Naive thymus-derived CD4-positive, alpha-beta T cell (primary cell): ENCODE measurements at regions not wholly inside any gene's neighbourhood (a gene's known extent, or its start where the extent isn't known, plus 50 kb on each side); places are given as distances from the start of the nearest gene placed in this dataset.
"Not testable (repeated sequence)": the region's sequence is repeated elsewhere in the genome, so short reads cannot be mapped to it uniquely, and the experiment has no call there.

Source experiments
- ATAC-seq: fragments of 150-1000 bp; cut with Tn5 transposase; 2 replicates; pipeline ENCODE4 v1.10.0; 2021; ENCODE audit warnings: mild to moderate bottlenecking, moderate library complexity
- CTCF ChIA-PET: fragments of 350-600 bp; sonication (Branson Sonifier 250); formaldehyde crosslinking; loops from one replicate; lab custom pipeline; 2021; ENCODE audit warnings: antibody characterized with exemption; lab: Charles Lee
- POLR2A ChIA-PET: fragments of 350-600 bp; sonication (Branson Sonifier 250); formaldehyde crosslinking; loops from one replicate; lab custom pipeline; 2021; ENCODE audit warnings: antibody characterized with exemption, inconsistent platforms; lab: Charles Lee
- DNase-seq, 9 donors: peaks; one replicate each; pipeline versions ENCODE4 v3.0.0 to v3.0.0-alpha.2; 2020 to 2022; ENCODE audit warnings: mixed read lengths in 1 of 9
- H3K27ac ChIP-seq: one replicate; pipeline ENCODE4 v1.7.0; 2013; ENCODE audit warnings: mild to moderate bottlenecking, low read depth, low read length, moderate library complexity
- H3K27me3 ChIP-seq, 2 donors: one replicate each; pipeline ENCODE4 v1.7.0; 2013; ENCODE audit warnings: low read length in 2 of 2, mild to moderate bottlenecking in 2 of 2, moderate library complexity in 2 of 2; ENCODE audit not compliant: control insufficient read depth in 2 of 2, insufficient read depth in 2 of 2
- H3K36me3 ChIP-seq, 3 experiments: 1 replicate in 2 of 3; 2 replicates in 1 of 3; pipeline ENCODE4 v1.7.0; 2013; ENCODE audit warnings: low read length in 3 of 3, mild to moderate bottlenecking in 3 of 3, moderate library complexity in 1 of 3; ENCODE audit not compliant: insufficient read depth in 3 of 3, control insufficient read depth in 2 of 3
- H3K4me1 ChIP-seq, 2 donors: one replicate each; pipeline ENCODE4 v1.7.0; 2013; ENCODE audit warnings: low read length in 2 of 2, mild to moderate bottlenecking in 2 of 2, moderate library complexity in 1 of 2; ENCODE audit not compliant: control insufficient read depth in 2 of 2, insufficient read depth in 2 of 2
- H3K4me3 ChIP-seq: 2 replicates; pipeline ENCODE4 v1.7.0; 2013; ENCODE audit warnings: mild to moderate bottlenecking, low read length
- H3K9me3 ChIP-seq, 3 experiments: 1 replicate in 2 of 3; 2 replicates in 1 of 3; pipeline ENCODE4 v1.7.0; 2013; ENCODE audit warnings: low read length in 3 of 3; ENCODE audit not compliant: control insufficient read depth in 2 of 3
- H3K27ac Mint-ChIP-seq, 9 donors: one replicate each; pipeline ENCODE4 v1.8.0; 2020 to 2022; ENCODE audit warnings: mixed read lengths in 9 of 9, mild to moderate bottlenecking in 8 of 9, moderate library complexity in 5 of 9, inconsistent platforms in 2 of 9
- H3K27me3 Mint-ChIP-seq, 5 donors: one replicate each; pipeline ENCODE4 v1.8.0; 2021 to 2022; ENCODE audit warnings: mixed read lengths in 5 of 5, mild to moderate bottlenecking in 1 of 5
- H3K36me3 Mint-ChIP-seq, 5 donors: one replicate each; pipeline ENCODE4 v1.8.0; 2020 to 2022; ENCODE audit warnings: mixed read lengths in 5 of 5, mild to moderate bottlenecking in 3 of 5, inconsistent platforms in 1 of 5
- H3K4me1 Mint-ChIP-seq, 7 donors: one replicate each; pipeline ENCODE4 v1.8.0; 2020 to 2022; ENCODE audit warnings: mixed read lengths in 7 of 7, mild to moderate bottlenecking in 3 of 7, inconsistent platforms in 1 of 7
- H3K4me3 Mint-ChIP-seq, 10 donors: one replicate each; pipeline ENCODE4 v1.8.0; 2020 to 2022; ENCODE audit warnings: mild to moderate bottlenecking in 10 of 10, mixed read lengths in 10 of 10, moderate library complexity in 6 of 10, inconsistent platforms in 2 of 10
- H3K9me3 Mint-ChIP-seq, 11 donors: one replicate each; pipeline ENCODE4 v1.8.0; 2020 to 2022; ENCODE audit warnings: mixed read lengths in 11 of 11, mild to moderate bottlenecking in 4 of 11, inconsistent platforms in 1 of 11, moderate library complexity in 1 of 11
- intact Hi-C, 2 donors: fragments of 100-400 bp; cut with micrococcal nuclease; formaldehyde crosslinking; loops; one replicate each; pipeline ENCODE4 v1.15.1; 2023

GRCh38 chr9:115469841-115470240, 351.9 kb upstream of the TNC start:
- ChIA-PET CTCF (no interaction called here), POLR2A (no interaction called here)
- no peak for DNase-seq
- intact Hi-C loops: no loop called here
- H3K4me3 Mint-ChIP-seq: no peak overlapping the region
- no peaks in the 10 kb centered on the region for H3K36me3 Mint-ChIP-seq
- H3K27me3 ChIP-seq: no peaks in the 10 kb centered on the region
- no peak overlapping the region for H3K27ac ChIP-seq
- no peaks in the 10 kb centered on the region for H3K4me1 Mint-ChIP-seq
- H3K4me3 ChIP-seq: no peak overlapping the region
- H3K4me1 ChIP-seq: no peaks in the 10 kb centered on the region
- peaks cover 0 to 4% (median 0%) of the 10 kb centered on the region in 11 donors for H3K9me3 Mint-ChIP-seq
- H3K27me3 Mint-ChIP-seq: peaks cover 0 to 16% (median 2%) of the 10 kb centered on the region in 5 donors
- no peak for ATAC-seq
- H3K9me3 ChIP-seq: no peaks in the 10 kb centered on the region
- no peak overlapping the region for H3K27ac Mint-ChIP-seq
- H3K36me3 ChIP-seq: no peaks in the 10 kb centered on the region

GRCh38 chr9:115473032-115473431, 355.1 kb upstream of the TNC start:
- DNase-seq, H3K27ac Mint-ChIP-seq, H3K9me3 ChIP-seq, H3K9me3 Mint-ChIP-seq, H3K27ac ChIP-seq, H3K4me1 ChIP-seq, H3K36me3 Mint-ChIP-seq, H3K4me3 ChIP-seq, H3K36me3 ChIP-seq, H3K27me3 ChIP-seq, H3K4me3 Mint-ChIP-seq, H3K4me1 Mint-ChIP-seq, POLR2A ChIA-PET, ATAC-seq, intact Hi-C loops: not testable (repeated sequence)
- peaks cover 0 to 19% (median 2%) of the 10 kb centered on the region in 5 donors for H3K27me3 Mint-ChIP-seq
- CTCF ChIA-PET: interaction anchor here (0.6 kb wide), 1 partner anchor 811 kb away, joined by 3 read pairs; no protein-coding TSS in a partner anchor

GRCh38 chr9:115481769-115482168, 363.8 kb upstream of the TNC start:
- CTCF ChIA-PET: no interaction called here
- Histone ChIP-seq H3K4me1 (no peaks in the 10 kb centered on the region), H3K27me3 (peaks cover 0 to 2% of the 10 kb centered on the region in 2 donors), H3K27ac (no peak overlapping the region), H3K4me3 (no peak overlapping the region), H3K9me3 (no peaks in the 10 kb centered on the region), H3K36me3 (no peaks in the 10 kb centered on the region)
- Mint-ChIP-seq H3K27me3 (peaks cover 0 to 25% (median 14%) of the 10 kb centered on the region in 5 donors), H3K36me3 (no peaks in the 10 kb centered on the region), H3K4me3 (no peak overlapping the region), H3K4me1 (no peaks in the 10 kb centered on the region), H3K27ac (no peak overlapping the region), H3K9me3 (peaks cover 0 to 9% (median 0%) of the 10 kb centered on the region in 11 donors)
- POLR2A ChIA-PET: no interaction called here
- intact Hi-C loops: no loop called here
- no peak for ATAC-seq
- no peak for DNase-seq

DNA sequence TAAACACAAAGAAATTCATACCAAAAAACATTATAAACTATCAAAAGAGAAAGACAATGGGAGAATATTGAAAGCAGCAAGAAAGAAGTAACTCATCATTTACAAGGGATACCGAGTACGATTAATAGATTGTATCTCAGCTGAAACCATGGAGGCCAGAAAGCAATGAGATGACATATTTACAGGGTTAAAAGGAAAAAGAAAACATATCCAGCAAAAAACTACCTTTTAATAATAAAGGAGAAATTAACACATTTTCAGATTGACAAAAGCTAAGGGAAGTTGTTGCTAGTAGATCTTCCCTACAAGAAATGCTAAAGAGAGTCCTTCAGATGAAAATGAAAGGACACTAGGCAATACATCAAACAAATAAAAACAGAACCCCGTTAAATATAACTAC, 364.8 kb upstream of the TNC start:
- CTCF ChIA-PET: interaction anchor here (0.8 kb wide), 1 partner anchor 14 kb away, joined by 3 read pairs; no protein-coding TSS in a partner anchor
- no peak overlapping the region for H3K27ac Mint-ChIP-seq
- Histone ChIP-seq H3K4me1 (no peaks in the 10 kb centered on the region), H3K27ac (no peak overlapping the region), H3K9me3 (no peaks in the 10 kb centered on the region), H3K4me3 (no peak overlapping the region), H3K27me3 (peaks cover 0 to 2% of the 10 kb centered on the region in 2 donors), H3K36me3 (no peaks in the 10 kb centered on the region)
- ATAC-seq (no peak), DNase-seq (no peak)
- H3K4me1 Mint-ChIP-seq: no peaks in the 10 kb centered on the region
- peaks cover 0 to 24% (median 14%) of the 10 kb centered on the region in 5 donors for H3K27me3 Mint-ChIP-seq
- H3K4me3 Mint-ChIP-seq: no peak overlapping the region
- H3K36me3 Mint-ChIP-seq: no peaks in the 10 kb centered on the region
- peaks cover 0 to 9% (median 0%) of the 10 kb centered on the region in 11 donors for H3K9me3 Mint-ChIP-seq
- POLR2A ChIA-PET: no interaction called here
- intact Hi-C loops: no loop called here

DNA sequence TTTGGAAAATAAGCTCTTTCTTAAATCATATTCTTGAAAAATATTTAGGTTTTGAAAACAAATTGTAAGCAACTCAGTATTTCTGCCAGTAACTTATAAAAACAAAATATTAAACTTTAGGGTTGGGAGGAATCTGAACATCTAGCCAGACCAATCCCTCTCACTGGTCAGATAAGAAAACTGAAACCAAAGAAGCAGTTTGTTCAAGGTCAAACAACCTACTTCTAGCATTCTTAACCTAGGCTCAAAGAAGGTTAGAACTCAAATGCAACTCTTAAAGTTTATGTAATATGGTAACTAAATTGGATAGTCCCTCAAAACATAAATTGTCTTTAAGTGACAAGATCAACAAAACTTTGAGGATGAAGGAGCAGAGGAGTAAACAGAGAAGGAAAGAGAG, 374.9 kb upstream of the TNC start:
- Histone ChIP-seq H3K4me3 (no peak overlapping the region), H3K27ac (no peak overlapping the region), H3K4me1 (no peaks in the 10 kb centered on the region), H3K27me3 (no peaks in the 10 kb centered on the region), H3K9me3 (no peaks in the 10 kb centered on the region), H3K36me3 (no peaks in the 10 kb centered on the region)
- peaks cover 11 to 25% (median 19%) of the 10 kb centered on the region in 5 donors for H3K27me3 Mint-ChIP-seq
- intact Hi-C loops: no loop called here
- no peaks in the 10 kb centered on the region for H3K9me3 Mint-ChIP-seq
- H3K4me1 Mint-ChIP-seq: no peaks in the 10 kb centered on the region
- H3K27ac Mint-ChIP-seq: no peak overlapping the region
- H3K4me3 Mint-ChIP-seq: no peak overlapping the region
- CTCF ChIA-PET: no interaction called here
- DNase-seq (no peak), ATAC-seq (no peak)
- H3K36me3 Mint-ChIP-seq: no peaks in the 10 kb centered on the region
- POLR2A ChIA-PET: no interaction called here

DNA sequence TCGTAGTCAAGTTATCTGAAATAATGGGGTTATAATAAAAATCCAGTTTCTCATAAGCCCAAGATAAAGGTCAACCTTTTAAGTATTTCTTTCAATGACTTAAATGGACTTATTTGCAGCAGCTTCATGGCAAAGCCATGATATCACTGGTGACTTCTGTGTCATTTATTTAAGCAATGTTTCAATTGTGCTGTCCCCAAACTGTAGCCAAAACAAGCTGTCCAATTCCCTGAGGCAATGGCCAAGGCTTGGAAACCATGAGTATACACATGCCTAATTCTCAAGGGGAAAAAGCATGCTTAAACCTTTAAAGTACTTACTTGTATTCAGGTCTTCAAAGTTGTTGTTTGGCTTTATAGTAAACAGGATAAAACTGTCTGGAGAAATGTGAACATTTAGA, 376.4 kb upstream of the TNC start:
- H3K36me3 ChIP-seq: no peaks in the 10 kb centered on the region
- H3K27ac Mint-ChIP-seq: no peak overlapping the region
- H3K9me3 Mint-ChIP-seq: no peaks in the 10 kb centered on the region
- no peak for ATAC-seq
- no peak for DNase-seq
- H3K36me3 Mint-ChIP-seq: no peaks in the 10 kb centered on the region
- no peak overlapping the region for H3K27ac ChIP-seq
- intact Hi-C loops: no loop called here
- no peak overlapping the region for H3K4me3 ChIP-seq
- H3K9me3 ChIP-seq: no peaks in the 10 kb centered on the region
- H3K27me3 Mint-ChIP-seq: peaks cover 10 to 19% (median 19%) of the 10 kb centered on the region in 5 donors
- no peak overlapping the region for H3K4me3 Mint-ChIP-seq
- H3K27me3 ChIP-seq: no peaks in the 10 kb centered on the region
- H3K4me1 Mint-ChIP-seq: no peaks in the 10 kb centered on the region
- no peaks in the 10 kb centered on the region for H3K4me1 ChIP-seq
- POLR2A ChIA-PET: no interaction called here
- CTCF ChIA-PET: no interaction called here

DNA sequence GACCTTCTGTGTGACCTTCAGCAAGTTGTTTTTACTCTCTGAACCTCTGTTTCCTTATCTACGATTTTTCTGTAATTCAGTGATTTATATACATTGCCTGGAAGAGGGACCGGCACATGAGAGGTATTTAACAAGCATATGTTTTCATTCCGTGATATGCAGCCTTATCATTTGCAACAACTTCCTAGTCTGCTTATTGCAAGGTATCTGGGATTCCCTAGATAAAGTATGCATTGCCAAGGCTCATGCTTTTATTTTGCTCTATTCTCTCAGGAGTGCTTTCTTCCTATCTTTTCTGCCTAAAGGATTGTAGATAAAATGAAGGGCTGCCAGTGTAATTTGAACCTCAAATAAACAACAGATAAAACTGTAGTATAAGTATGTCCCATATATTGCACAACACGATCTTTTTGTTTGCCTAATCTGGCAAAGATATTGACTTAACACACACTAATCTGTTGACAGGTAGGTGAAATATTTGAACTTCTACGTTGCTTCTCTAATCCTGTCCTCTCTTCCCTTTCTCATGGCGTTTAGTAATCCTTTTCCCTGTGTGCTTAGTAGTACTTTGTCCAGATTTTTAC, 377.2 kb upstream of the TNC start:
- ATAC-seq: no peak
- Mint-ChIP-seq H3K9me3 (no peaks in the 10 kb centered on the region), H3K27ac (no peak overlapping the region)

More for the DNA sequence above, 377.2 kb upstream of the TNC start:
- Mint-ChIP-seq H3K4me3 (no peak overlapping the region), H3K4me1 (no peaks in the 10 kb centered on the region), H3K27me3 (peaks cover 7 to 21% (median 19%) of the 10 kb centered on the region in 5 donors), H3K36me3 (no peaks in the 10 kb centered on the region)
- intact Hi-C loops: no loop called here
- no peak overlapping the region for H3K4me3 ChIP-seq
- ChIA-PET CTCF (no interaction called here), POLR2A (no interaction called here)
- no peaks in the 10 kb centered on the region for H3K36me3 ChIP-seq
- no peaks in the 10 kb centered on the region for H3K9me3 ChIP-seq
- H3K27me3 ChIP-seq: no peaks in the 10 kb centered on the region
- H3K4me1 ChIP-seq: no peaks in the 10 kb centered on the region
- H3K27ac ChIP-seq: no peak overlapping the region
- DNase-seq: no peak
